ENCODE measurements at regions not wholly inside any gene's neighbourhood (a gene's known extent, or its start where the extent isn't known, plus 50 kb on each side); places are given as distances from the start of the nearest gene placed in this dataset.

DNA sequence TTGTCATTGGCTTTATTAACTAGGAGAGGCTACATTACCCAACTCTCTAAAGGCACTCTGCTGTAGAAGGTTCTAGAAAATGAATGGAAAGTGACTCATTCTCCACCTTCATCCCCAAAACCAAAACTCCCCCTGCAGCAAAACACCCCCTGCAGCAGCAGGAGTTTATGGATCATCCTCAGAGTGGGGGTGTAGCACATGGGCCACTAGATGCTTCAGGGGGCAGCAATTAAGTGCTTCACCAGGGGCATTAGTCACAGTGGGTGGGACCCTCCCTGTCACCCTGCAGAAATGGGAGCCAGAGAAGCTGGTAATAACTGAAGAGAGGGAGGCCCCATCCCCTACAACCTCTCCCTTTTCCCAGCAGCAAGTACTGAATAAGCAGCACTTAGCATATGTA lies 64.5 kb upstream of the MED4 start:
- H3K9me3 ChIP-seq (ENCODE audit: low read depth, low read length): no peaks in the 10 kb centered on the region
- DNase-seq (ENCODE audit: insufficient read length, low spot score, missing footprints): no peak
- TF ChIP-seq, protein P1, sequence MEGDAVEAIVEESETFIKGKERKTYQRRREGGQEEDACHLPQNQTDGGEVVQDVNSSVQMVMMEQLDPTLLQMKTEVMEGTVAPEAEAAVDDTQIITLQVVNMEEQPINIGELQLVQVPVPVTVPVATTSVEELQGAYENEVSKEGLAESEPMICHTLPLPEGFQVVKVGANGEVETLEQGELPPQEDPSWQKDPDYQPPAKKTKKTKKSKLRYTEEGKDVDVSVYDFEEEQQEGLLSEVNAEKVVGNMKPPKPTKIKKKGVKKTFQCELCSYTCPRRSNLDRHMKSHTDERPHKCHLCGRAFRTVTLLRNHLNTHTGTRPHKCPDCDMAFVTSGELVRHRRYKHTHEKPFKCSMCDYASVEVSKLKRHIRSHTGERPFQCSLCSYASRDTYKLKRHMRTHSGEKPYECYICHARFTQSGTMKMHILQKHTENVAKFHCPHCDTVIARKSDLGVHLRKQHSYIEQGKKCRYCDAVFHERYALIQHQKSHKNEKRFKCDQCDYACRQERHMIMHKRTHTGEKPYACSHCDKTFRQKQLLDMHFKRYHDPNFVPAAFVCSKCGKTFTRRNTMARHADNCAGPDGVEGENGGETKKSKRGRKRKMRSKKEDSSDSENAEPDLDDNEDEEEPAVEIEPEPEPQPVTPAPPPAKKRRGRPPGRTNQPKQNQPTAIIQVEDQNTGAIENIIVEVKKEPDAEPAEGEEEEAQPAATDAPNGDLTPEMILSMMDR (IDR thresholded peaks at IDR 0.05; ENCODE audit: extremely low read depth, low read depth, low read length): no peak
- H3K4me3 ChIP-seq (ENCODE audit: insufficient read depth, low read length): no peak overlapping the region
- H4K20me1 ChIP-seq (ENCODE audit: insufficient read depth, low read length): no peaks in the 10 kb centered on the region
- no peak overlapping the region for H3K27ac ChIP-seq (ENCODE audit: low read depth, low read length)
- no peaks in the 10 kb centered on the region for H3K27me3 ChIP-seq (ENCODE audit: insufficient read depth, low read length)
- H3K4me2 ChIP-seq (ENCODE audit: insufficient read depth, low read length): no peak overlapping the region
- H3K36me3 ChIP-seq (ENCODE audit: insufficient read depth, low read length): no peaks in the 10 kb centered on the region
- peaks cover 11% of the 10 kb centered on the region for H3K4me1 ChIP-seq (ENCODE audit: insufficient read depth, low read length)
- H2AFZ ChIP-seq (ENCODE audit: low read length): no peak overlapping the region
- no peaks in the 10 kb centered on the region for H3K79me2 ChIP-seq (ENCODE audit: insufficient read depth, low read length)

DNA sequence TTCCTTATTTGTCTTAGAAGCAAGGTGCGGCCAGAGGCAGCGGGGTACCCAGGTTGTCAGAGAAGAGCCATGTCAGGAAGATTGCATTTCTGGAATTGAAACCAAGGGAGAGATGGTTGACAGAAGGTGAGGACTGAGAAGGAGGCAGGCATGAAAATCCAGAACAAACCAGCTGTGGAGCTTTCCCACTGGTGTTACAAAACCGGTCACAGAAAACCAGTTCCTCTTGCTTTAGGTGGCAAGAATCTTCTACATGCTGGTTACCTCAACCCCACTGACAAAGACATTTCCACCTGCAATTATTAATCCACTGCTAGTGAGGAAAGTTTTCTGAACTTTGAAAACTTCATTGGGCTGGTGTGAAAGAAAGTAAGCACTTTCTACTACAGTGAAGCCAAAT lies 64.0 kb upstream of the MED4 start:
- no peak overlapping the region for H2AFZ ChIP-seq (ENCODE audit: low read length)
- TF ChIP-seq, protein P1 (IDR thresholded peaks at IDR 0.05; ENCODE audit: extremely low read depth, low read depth, low read length): no peak
- H3K4me3 ChIP-seq (ENCODE audit: insufficient read depth, low read length): no peak overlapping the region

DNA sequence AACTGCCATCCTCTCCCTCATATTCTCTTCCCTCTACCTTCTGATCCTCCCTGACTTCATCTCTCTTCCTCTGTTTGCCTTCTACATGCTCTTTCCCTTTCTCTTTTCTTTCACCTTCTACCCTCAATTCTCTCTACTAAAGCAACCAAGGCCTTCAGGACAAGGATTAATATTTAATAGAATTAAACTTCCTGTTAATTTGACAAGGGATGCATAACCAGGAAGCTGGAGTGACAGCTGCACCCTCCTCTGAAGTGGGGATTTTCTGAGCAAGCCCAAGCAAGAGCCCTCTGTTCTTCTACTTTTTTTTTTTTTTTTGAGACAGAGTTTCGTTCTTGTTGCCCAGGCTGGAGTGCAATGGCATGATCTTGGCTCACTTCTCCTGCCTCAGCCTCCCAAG lies 63.4 kb upstream of the MED4 start:
- H3K4me1 ChIP-seq (ENCODE audit: insufficient read depth, low read length): peaks cover 11% of the 10 kb centered on the region
- H3K4me2 ChIP-seq (ENCODE audit: insufficient read depth, low read length): no peak overlapping the region
- H3K9me3 ChIP-seq (ENCODE audit: low read depth, low read length): no peaks in the 10 kb centered on the region
- no peaks in the 10 kb centered on the region for H3K27me3 ChIP-seq (ENCODE audit: insufficient read depth, low read length)
- H3K79me2 ChIP-seq (ENCODE audit: insufficient read depth, low read length): no peaks in the 10 kb centered on the region
- no peaks in the 10 kb centered on the region for H4K20me1 ChIP-seq (ENCODE audit: insufficient read depth, low read length)
- no peak overlapping the region for H2AFZ ChIP-seq (ENCODE audit: low read length)
- no peak overlapping the region for H3K27ac ChIP-seq (ENCODE audit: low read depth, low read length)
- H3K36me3 ChIP-seq (ENCODE audit: insufficient read depth, low read length): no peaks in the 10 kb centered on the region
- TF ChIP-seq, protein P1 (IDR thresholded peaks at IDR 0.05; ENCODE audit: extremely low read depth, low read depth, low read length): no peak
- DNase-seq (ENCODE audit: insufficient read length, low spot score, missing footprints): no peak
- no peak overlapping the region for H3K4me3 ChIP-seq (ENCODE audit: insufficient read depth, low read length)

More for the DNA sequence above, 64.0 kb upstream of the MED4 start:
- H3K27ac ChIP-seq (ENCODE audit: low read depth, low read length): no peak overlapping the region
- no peak for DNase-seq (ENCODE audit: insufficient read length, low spot score, missing footprints)
- H3K27me3 ChIP-seq (ENCODE audit: insufficient read depth, low read length): no peaks in the 10 kb centered on the region
- H3K36me3 ChIP-seq (ENCODE audit: insufficient read depth, low read length): no peaks in the 10 kb centered on the region
- no peaks in the 10 kb centered on the region for H4K20me1 ChIP-seq (ENCODE audit: insufficient read depth, low read length)
- no peaks in the 10 kb centered on the region for H3K79me2 ChIP-seq (ENCODE audit: insufficient read depth, low read length)
- H3K4me2 ChIP-seq (ENCODE audit: insufficient read depth, low read length): no peak overlapping the region
- peaks cover 11% of the 10 kb centered on the region for H3K4me1 ChIP-seq (ENCODE audit: insufficient read depth, low read length)
- no peaks in the 10 kb centered on the region for H3K9me3 ChIP-seq (ENCODE audit: low read depth, low read length)

DNA sequence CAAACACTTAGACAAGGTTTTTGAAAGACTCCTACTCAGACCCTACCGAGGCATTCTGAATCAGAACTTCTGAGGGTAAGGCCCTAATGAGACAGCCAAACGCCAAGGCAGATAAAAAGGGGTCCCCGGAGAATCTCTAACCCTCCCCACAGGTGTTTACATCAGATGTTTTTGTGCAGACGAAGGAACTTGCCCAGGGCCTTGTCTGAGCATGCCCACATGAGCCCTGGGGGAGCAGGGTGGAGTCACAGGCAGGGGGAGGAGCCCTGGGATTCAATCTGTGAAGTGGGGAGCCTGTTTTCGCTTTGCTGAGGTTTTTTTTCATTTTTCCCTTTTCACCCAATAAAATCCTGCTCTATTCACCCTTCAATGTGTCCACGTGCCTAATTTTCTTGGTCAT lies 61.6 kb upstream of the MED4 start:
- H4K20me1 ChIP-seq (ENCODE audit: insufficient read depth, low read length): no peaks in the 10 kb centered on the region
- peak; percentile 22 for DNase-seq (ENCODE audit: insufficient read length, low spot score, missing footprints)
- no peak overlapping the region for H3K4me2 ChIP-seq (ENCODE audit: insufficient read depth, low read length)
- H3K36me3 ChIP-seq (ENCODE audit: insufficient read depth, low read length): no peaks in the 10 kb centered on the region
- TF ChIP-seq, protein P1 (IDR thresholded peaks at IDR 0.05; ENCODE audit: extremely low read depth, low read depth, low read length): no peak
- H3K79me2 ChIP-seq (ENCODE audit: insufficient read depth, low read length): no peaks in the 10 kb centered on the region
- peaks cover 11% of the 10 kb centered on the region for H3K4me1 ChIP-seq (ENCODE audit: insufficient read depth, low read length)
- no peaks in the 10 kb centered on the region for H3K27me3 ChIP-seq (ENCODE audit: insufficient read depth, low read length)
- H3K4me3 ChIP-seq (ENCODE audit: insufficient read depth, low read length): no peak overlapping the region
- H3K27ac ChIP-seq (ENCODE audit: low read depth, low read length): no peak overlapping the region
- no peaks in the 10 kb centered on the region for H3K9me3 ChIP-seq (ENCODE audit: low read depth, low read length)
- peak overlapping the region; percentile 42 for H2AFZ ChIP-seq (ENCODE audit: low read length)

Data from osteoblast (primary cell).